B cell (primary cell): ENCODE measurements at regions not wholly inside any gene's neighbourhood (a gene's known extent, or its start where the extent isn't known, plus 50 kb on each side); places are given as distances from the start of the nearest gene placed in this dataset.

Experiments
- ATAC-seq: fragments of 200-7000 bp; cut with Tn5 transposase; one replicate; pipeline ENCODE4 v1.10.0; 2021; ENCODE audit warnings: low read depth, mild to moderate bottlenecking, moderate number of reproducible peaks, moderate library complexity
- CTCF ChIA-PET: fragments of 350-600 bp; sonication (Branson Sonifier 250); formaldehyde crosslinking; loops from one replicate; lab custom pipeline; 2021; ENCODE audit warnings: antibody characterized with exemption, inconsistent platforms; lab: Charles Lee
- POLR2A ChIA-PET: fragments of 350-600 bp; sonication (Branson Sonifier 250); formaldehyde crosslinking; loops from one replicate; lab custom pipeline; 2021; ENCODE audit warnings: antibody characterized with exemption; lab: Charles Lee
- DNase-seq: peaks from one replicate; pipeline ENCODE4 v3.0.0; 2013
- H2AFZ ChIP-seq: 2 replicates; pipeline ENCODE4 v1.6.1; 2012; ENCODE audit warnings: mild to moderate bottlenecking, low read depth, low read length; ENCODE audit not compliant: insufficient read depth, poor library complexity, severe bottlenecking
- H3K27ac ChIP-seq, 2 donors: 1 replicate in 1 of 2; 2 replicates in 1 of 2; pipeline ENCODE4 v1.5.1; 2012 to 2013; ENCODE audit warnings: low read length in 2 of 2, mild to moderate bottlenecking in 2 of 2, moderate library complexity in 1 of 2
- H3K27me3 ChIP-seq, 4 experiments: fragments of 200-600 bp in 1 of 4; sonication (generic) in 1 of 4; replicated peaks in 1 of 4; 1 replicate in 2 of 4; 2 replicates in 2 of 4; pipeline versions ENCODE4 v1.6.1 to v1.7.0; 2013 to 2016; ENCODE audit warnings: low read length in 3 of 4, mild to moderate bottlenecking in 2 of 4, mixed read lengths in 1 of 4, moderate library complexity in 1 of 4; ENCODE audit not compliant: insufficient read depth in 4 of 4, control insufficient read depth in 3 of 4; ENCODE audit errors: control extremely low read depth in 1 of 4
- H3K36me3 ChIP-seq, 2 experiments: replicated peaks in 1 of 2; 1 replicate in 1 of 2; 2 replicates in 1 of 2; pipeline versions ENCODE4 v1.6.1 to v1.7.1; 2013; ENCODE audit warnings: low read length in 1 of 2; ENCODE audit not compliant: insufficient read depth in 2 of 2, control insufficient read depth in 1 of 2; ENCODE audit errors: control extremely low read depth in 1 of 2, extremely low read depth in 1 of 2
- H3K4me1 ChIP-seq, 2 donors: fragments of 200-600 bp in 1 of 2; sonication (generic) in 1 of 2; 1 replicate in 1 of 2; 2 replicates in 1 of 2; pipeline versions ENCODE4 v1.5.1 to v1.6.1; 2013 to 2017; ENCODE audit warnings: low read length in 2 of 2; ENCODE audit not compliant: control insufficient read depth in 2 of 2, insufficient read depth in 2 of 2
- H3K4me2 ChIP-seq: replicated peaks from 2 replicates; pipeline ENCODE3; 2012; ENCODE audit warnings: mild to moderate bottlenecking, low read depth, low read length; ENCODE audit not compliant: poor library complexity, severe bottlenecking
- H3K4me3 ChIP-seq, 5 experiments: fragments of 200-600 bp in 1 of 5; sonication (generic) in 1 of 5; 1 replicate in 3 of 5; 2 replicates in 2 of 5; pipeline versions ENCODE4 v1.5.1 to v1.7.0; 2011 to 2016; ENCODE audit warnings: low read length in 4 of 5, mild to moderate bottlenecking in 4 of 5, low read depth in 2 of 5, control low read depth in 1 of 5, moderate library complexity in 1 of 5; ENCODE audit not compliant: insufficient read depth in 1 of 5; ENCODE audit errors: control extremely low read depth in 1 of 5, extremely low read depth in 1 of 5
- H3K79me2 ChIP-seq: fragments of 200-600 bp; sonication (generic); one replicate; pipeline ENCODE4 v1.6.0; 2016; ENCODE audit warnings: low read length; ENCODE audit not compliant: control insufficient read depth, insufficient read depth
- H3K9ac ChIP-seq: fragments of 200-600 bp; sonication (generic); 2 replicates; pipeline ENCODE4 v1.6.1; 2017; ENCODE audit warnings: mild to moderate bottlenecking, low read length, moderate library complexity
- H3K9me3 ChIP-seq, 3 donors: one replicate each; pipeline versions ENCODE4 v1.6.1 to v1.7.1; 2013; ENCODE audit warnings: low read length in 2 of 3; ENCODE audit not compliant: control insufficient read depth in 2 of 3, insufficient read depth in 1 of 3; ENCODE audit errors: control extremely low read depth in 1 of 3
- H4K20me1 ChIP-seq: 2 replicates; pipeline ENCODE4 v1.6.0; 2012; ENCODE audit warnings: mild to moderate bottlenecking, low read length; ENCODE audit not compliant: insufficient read depth, control insufficient read depth, poor library complexity, severe bottlenecking
- H3K27ac Mint-ChIP-seq: one replicate; pipeline ENCODE4 v1.8.0; 2021; ENCODE audit warnings: mixed read lengths
- H3K27me3 Mint-ChIP-seq: one replicate; pipeline ENCODE4 v1.8.0; 2021; ENCODE audit warnings: mixed read lengths
- H3K4me1 Mint-ChIP-seq: one replicate; pipeline ENCODE4 v1.8.0; 2021; ENCODE audit warnings: mixed read lengths
- H3K4me3 Mint-ChIP-seq: one replicate; pipeline ENCODE4 v1.8.0; 2021; ENCODE audit warnings: mixed read lengths
- H3K9me3 Mint-ChIP-seq: one replicate; pipeline ENCODE4 v1.8.0; 2022; ENCODE audit warnings: mixed read lengths; ENCODE audit not compliant: insufficient read depth
- CTCF ChIP-seq: fragments of 200-600 bp; IDR thresholded peaks from one replicate; pipeline ENCODE4 v1.8.0; 2022; ENCODE audit warnings: antibody characterized with exemption, mild to moderate bottlenecking
- EZH2 ChIP-seq: IDR thresholded peaks from 2 replicates; pipeline ENCODE4 v1.6.1; 2012; ENCODE audit warnings: borderline replicate concordance, low read depth, mild to moderate bottlenecking, moderate library complexity, low read length; ENCODE audit not compliant: insufficient read depth, poor library complexity, severe bottlenecking
- WGBS: methylation state at CpG from one replicate; pipeline ENCODE4 v1.1.5; 2013; ENCODE audit warnings: missing lambda C conversion rate; ENCODE audit not compliant: insufficient coverage; 5-methylcytosine and 5-hydroxymethylcytosine counted together
- intact Hi-C: fragments of 100-400 bp; cut with micrococcal nuclease; formaldehyde crosslinking; loops from one replicate; pipeline ENCODE4 v1.10.0; 2022

GRCh38 chr10:83963446-83963845 is 175.9 kb upstream of the GHITM start:
- intact Hi-C loops, result no loop called here
- ChIA-PET CTCF (no interaction called here), POLR2A (no interaction called here)
- ATAC-seq (no peak), DNase-seq (no peak)
- no peak overlapping the region for H2AFZ ChIP-seq
- no peaks in the 10 kb centered on the region for H4K20me1 ChIP-seq
- 94% methylated on average over 2 of the region's 3 CpGs for WGBS
- H3K4me1 Mint-ChIP-seq, result no peaks in the 10 kb centered on the region
- H3K9ac ChIP-seq, result no peak overlapping the region
- H3K9me3 ChIP-seq, result peaks cover 0 to 2% (median 0%) of the 10 kb centered on the region in 3 donors
- no peak overlapping the region for H3K4me3 ChIP-seq
- H3K9me3 Mint-ChIP-seq, result no peaks in the 10 kb centered on the region
- H3K27me3 Mint-ChIP-seq, result no peaks in the 10 kb centered on the region
- no peaks in the 10 kb centered on the region for H3K79me2 ChIP-seq
- H3K36me3 ChIP-seq, result no peaks in the 10 kb centered on the region
- H3K27ac ChIP-seq, result no peak overlapping the region
- H3K4me3 Mint-ChIP-seq, result no peak overlapping the region
- TF ChIP-seq CTCF (no peak), EZH2 (no peak)
- H3K4me1 ChIP-seq, result no peaks in the 10 kb centered on the region
- H3K4me2 ChIP-seq, result no peak overlapping the region
- H3K27ac Mint-ChIP-seq, result no peak overlapping the region
- H3K27me3 ChIP-seq, result no peaks in the 10 kb centered on the region

- ChIA-PET CTCF (interaction anchor here (0.6 to 1.0 kb wide), 2 partner anchors 11 to 227 kb away, joined by 3 read pairs; no protein-coding TSS in a partner anchor), POLR2A (no interaction called here)
- H2AFZ ChIP-seq, result no peak overlapping the region
- Mint-ChIP-seq H3K27me3 (no peaks in the 10 kb centered on the region), H3K4me3 (no peak overlapping the region), H3K9me3 (no peaks in the 10 kb centered on the region), H3K4me1 (no peaks in the 10 kb centered on the region), H3K27ac (no peak overlapping the region)
- H4K20me1 ChIP-seq, result no peaks in the 10 kb centered on the region
- no peak overlapping the region for H3K4me2 ChIP-seq
- no peaks in the 10 kb centered on the region for H3K36me3 ChIP-seq
- no peaks in the 10 kb centered on the region for H3K79me2 ChIP-seq
- no peaks in the 10 kb centered on the region for H3K4me1 ChIP-seq
- WGBS, result 58% methylated on average over 2 of the region's 2 CpGs
- H3K9me3 ChIP-seq, result peaks cover 0 to 2% (median 0%) of the 10 kb centered on the region in 3 donors
- H3K4me3 ChIP-seq, result no peak overlapping the region
- H3K9ac ChIP-seq, result no peak overlapping the region
- ATAC-seq, result no peak
- intact Hi-C loops, result no loop called here
- H3K27ac ChIP-seq, result no peak overlapping the region
- DNase-seq, result no peak
- TF ChIP-seq EZH2 (no peak), CTCF (no peak)
- H3K27me3 ChIP-seq, result no peaks in the 10 kb centered on the region
Measured at GRCh38 chr10:83965473-83965872, 173.8 kb upstream of the GHITM start.
